ENCODE measurements at regions not wholly inside any gene's neighbourhood (a gene's known extent, or its start where the extent isn't known, plus 50 kb on each side); places are given as distances from the start of the nearest gene placed in this dataset.

DNA sequence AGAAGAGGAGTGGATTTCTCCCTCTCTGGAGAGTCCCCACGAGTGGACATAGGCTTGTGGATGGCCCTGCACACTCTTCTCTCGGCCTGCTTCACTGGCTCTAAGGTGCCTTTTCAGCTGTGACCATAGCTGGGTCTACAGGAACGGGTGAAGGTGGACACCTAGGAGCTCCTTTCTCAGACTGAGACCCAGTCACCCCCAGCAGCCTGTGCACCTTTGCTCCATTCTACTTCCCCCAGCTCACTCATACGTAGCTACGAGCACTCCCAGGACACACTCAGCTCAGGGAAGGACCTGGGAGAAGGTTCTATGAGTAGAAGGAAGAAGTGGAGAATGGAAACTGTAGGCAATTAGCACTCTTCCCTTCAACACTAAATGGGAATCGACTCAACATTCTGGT is 272.0 kb upstream of the KLF6 start:
- no peak for TF ChIP-seq POLR2A (IDR thresholded peaks at IDR 0.05)
- TF ChIP-seq, protein P1, sequence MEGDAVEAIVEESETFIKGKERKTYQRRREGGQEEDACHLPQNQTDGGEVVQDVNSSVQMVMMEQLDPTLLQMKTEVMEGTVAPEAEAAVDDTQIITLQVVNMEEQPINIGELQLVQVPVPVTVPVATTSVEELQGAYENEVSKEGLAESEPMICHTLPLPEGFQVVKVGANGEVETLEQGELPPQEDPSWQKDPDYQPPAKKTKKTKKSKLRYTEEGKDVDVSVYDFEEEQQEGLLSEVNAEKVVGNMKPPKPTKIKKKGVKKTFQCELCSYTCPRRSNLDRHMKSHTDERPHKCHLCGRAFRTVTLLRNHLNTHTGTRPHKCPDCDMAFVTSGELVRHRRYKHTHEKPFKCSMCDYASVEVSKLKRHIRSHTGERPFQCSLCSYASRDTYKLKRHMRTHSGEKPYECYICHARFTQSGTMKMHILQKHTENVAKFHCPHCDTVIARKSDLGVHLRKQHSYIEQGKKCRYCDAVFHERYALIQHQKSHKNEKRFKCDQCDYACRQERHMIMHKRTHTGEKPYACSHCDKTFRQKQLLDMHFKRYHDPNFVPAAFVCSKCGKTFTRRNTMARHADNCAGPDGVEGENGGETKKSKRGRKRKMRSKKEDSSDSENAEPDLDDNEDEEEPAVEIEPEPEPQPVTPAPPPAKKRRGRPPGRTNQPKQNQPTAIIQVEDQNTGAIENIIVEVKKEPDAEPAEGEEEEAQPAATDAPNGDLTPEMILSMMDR (IDR thresholded peaks at IDR 0.05 in 4 of 5, conservative IDR thresholded peaks at IDR 0.05 in 1 of 5) = no peak
